ENCODE measurements at regions not wholly inside any gene's neighbourhood (a gene's known extent, or its start where the extent isn't known, plus 50 kb on each side); places are given as distances from the start of the nearest gene placed in this dataset.

DNA sequence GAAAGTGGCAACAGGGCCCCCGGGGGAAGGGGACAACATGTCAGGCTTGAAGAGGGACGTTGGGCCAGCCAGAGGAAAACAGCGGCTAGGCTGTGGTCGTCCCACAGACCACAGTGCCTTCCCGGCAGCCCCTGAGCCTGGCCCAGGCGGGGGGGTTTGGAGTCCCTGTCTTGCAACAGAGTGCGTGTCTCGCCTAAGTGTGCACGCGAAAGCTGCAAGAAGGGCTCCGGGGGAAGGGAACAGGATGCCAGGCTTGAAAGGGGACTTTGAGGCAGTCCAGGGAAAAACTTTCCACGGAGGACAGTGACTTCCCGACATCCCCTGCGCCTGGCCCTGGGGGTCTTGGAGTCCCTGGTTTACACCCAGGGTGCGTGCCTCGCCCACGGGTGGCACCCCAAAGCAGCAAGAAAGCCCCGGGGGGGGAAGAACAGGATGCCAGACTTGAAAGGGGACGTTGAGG lies 157.5 kb upstream of the ALG10B start:
- Mint-ChIP-seq H3K9me3 (peaks cover 30% of the 10 kb centered on the region), H3K27ac (no peak overlapping the region), H3K4me1 (no peaks in the 10 kb centered on the region), H3K4me3 (no peak overlapping the region), H3K27me3 (ENCODE audit: low read depth) (peaks cover 5% of the 10 kb centered on the region), H3K36me3 (ENCODE audit: low read depth) (no peaks in the 10 kb centered on the region)
- TF ChIP-seq, protein P1, sequence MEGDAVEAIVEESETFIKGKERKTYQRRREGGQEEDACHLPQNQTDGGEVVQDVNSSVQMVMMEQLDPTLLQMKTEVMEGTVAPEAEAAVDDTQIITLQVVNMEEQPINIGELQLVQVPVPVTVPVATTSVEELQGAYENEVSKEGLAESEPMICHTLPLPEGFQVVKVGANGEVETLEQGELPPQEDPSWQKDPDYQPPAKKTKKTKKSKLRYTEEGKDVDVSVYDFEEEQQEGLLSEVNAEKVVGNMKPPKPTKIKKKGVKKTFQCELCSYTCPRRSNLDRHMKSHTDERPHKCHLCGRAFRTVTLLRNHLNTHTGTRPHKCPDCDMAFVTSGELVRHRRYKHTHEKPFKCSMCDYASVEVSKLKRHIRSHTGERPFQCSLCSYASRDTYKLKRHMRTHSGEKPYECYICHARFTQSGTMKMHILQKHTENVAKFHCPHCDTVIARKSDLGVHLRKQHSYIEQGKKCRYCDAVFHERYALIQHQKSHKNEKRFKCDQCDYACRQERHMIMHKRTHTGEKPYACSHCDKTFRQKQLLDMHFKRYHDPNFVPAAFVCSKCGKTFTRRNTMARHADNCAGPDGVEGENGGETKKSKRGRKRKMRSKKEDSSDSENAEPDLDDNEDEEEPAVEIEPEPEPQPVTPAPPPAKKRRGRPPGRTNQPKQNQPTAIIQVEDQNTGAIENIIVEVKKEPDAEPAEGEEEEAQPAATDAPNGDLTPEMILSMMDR (IDR thresholded peaks at IDR 0.05; ENCODE audit: unreplicated experiment in 3 of 3), result no peak

DNA sequence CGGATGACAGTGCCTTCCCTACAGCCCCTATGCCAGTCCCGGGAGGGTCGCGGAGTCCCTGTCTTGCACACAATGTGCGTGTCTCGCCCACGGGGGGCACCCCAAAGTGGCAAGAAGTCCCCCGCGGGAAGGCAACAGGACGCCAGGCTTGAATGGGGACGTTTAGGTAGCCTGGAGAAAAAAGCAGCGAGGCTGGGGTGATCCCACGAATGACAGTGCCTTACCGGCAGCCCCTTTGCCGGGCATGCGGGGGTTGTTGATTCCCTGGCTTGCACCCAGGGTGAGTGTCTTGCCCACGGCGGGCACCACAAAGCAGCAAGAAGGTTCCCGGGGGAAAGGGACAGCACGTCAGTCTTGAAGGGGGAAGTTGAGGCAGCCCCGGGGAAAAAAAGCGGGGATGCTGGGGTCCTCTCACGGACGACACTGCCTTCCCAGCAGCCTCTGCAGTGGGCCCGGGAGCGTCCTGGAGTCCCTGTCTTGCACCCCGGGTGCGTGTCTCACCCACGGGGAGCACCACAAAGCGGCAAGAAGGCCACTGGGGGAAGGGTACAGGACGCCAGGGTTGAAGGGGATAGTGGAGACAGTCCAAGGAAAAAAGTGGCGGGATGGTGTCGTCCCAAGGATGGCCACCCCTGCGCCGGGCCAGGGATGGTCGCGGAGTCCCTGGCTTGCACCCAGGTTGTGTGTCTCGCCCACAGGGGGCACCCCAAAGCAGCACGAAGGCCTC lies 156.8 kb upstream of the ALG10B start:
- Mint-ChIP-seq H3K4me3 (no peak overlapping the region), H3K27ac (no peak overlapping the region), H3K36me3 (ENCODE audit: low read depth) (no peaks in the 10 kb centered on the region), H3K4me1 (no peaks in the 10 kb centered on the region), H3K9me3 (peaks cover 35% of the 10 kb centered on the region), H3K27me3 (ENCODE audit: low read depth) (peaks cover 5% of the 10 kb centered on the region)
- TF ChIP-seq, protein P1 (IDR thresholded peaks at IDR 0.05; ENCODE audit: unreplicated experiment in 3 of 3), result no peak

DNA sequence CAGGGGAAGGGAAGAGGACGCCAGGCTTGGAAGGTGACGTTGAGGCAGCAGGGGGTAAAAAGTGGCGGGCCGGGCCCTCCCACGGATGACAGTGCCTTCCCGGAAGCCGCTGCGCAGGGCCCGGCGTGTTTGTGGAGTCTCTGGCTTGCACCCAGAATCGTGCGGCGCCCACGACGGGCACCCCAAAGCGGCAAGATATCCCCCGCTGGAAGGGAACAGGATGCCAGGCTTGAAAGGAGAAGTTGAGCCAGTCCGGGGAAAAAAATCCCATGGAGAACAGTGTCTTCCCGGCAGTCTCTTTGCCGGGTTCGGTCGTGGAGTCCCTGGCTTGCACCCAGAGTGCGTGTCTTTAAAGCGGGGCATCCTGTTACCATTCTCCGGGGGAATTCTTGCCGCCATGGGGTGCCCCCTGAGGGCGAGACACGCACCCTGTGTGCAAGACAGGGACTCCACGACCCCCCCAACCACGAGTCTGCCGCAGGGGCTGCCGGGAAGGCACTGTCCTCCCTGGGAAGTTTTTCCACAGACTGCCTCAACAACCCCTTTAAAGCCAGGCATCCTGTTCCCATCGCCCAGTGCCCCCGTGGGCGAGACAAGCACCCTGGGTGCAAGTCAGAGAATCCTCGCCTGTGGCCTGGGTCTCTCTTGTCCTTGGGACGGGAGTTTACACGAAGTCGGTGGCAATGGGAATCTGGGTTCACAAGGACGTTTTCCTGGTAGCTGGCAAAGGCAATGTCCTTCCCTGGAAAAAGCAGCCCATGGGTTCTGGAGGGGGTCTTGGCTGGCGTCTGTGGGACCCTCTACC lies 156.1 kb upstream of the ALG10B start:
- Mint-ChIP-seq H3K9me3 (peaks cover 34% of the 10 kb centered on the region), H3K36me3 (ENCODE audit: low read depth) (no peaks in the 10 kb centered on the region), H3K27me3 (ENCODE audit: low read depth) (no peaks in the 10 kb centered on the region), H3K4me3 (no peak overlapping the region), H3K27ac (no peak overlapping the region), H3K4me1 (no peaks in the 10 kb centered on the region)
- TF ChIP-seq, protein P1 (IDR thresholded peaks at IDR 0.05; ENCODE audit: unreplicated experiment in 3 of 3), result no peak

DNA sequence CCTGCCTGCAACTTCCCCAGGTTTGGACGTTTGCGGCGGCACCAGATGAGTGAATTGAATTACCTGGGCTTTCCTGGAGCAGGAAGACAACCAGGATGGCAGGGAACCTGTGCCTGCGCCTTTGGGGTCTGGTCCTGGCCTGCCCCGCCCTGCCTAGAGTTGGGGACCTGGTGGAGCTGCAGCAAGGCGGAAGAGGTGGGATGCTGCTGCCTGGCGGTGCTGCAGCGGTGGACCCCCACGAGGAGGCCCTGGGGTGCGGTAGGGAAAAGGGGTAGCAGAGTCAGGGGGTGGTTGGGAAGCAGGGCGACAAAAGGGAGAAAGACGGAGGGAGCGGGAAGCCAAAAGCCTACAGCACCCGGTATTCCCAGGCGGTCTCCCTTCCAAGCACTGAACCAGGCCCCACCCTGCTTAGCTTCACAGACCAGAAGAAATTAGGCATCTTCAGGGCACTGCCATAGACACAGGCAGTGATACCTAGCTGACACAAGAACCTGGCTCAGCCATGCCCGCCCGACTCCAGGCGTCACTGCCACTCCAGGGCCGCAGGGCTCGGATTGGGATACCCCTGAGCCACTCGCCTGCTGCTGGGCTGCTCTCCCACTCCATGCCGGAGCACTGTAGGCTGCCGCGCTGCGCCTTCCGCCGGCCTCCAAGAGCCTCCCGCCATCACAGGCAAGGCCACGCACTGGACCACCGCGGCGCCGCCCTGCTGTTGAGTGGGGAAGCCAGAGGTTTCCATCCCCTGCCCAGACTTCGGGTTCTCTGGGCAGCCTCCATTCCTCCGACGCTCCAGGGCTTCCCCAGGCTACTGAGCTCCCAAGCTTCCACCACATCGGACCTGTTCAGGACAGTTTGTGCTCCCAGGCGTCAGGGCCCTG lies 155.2 kb upstream of the ALG10B start:
- peaks cover 32% of the 10 kb centered on the region for H3K9me3 Mint-ChIP-seq

DNA sequence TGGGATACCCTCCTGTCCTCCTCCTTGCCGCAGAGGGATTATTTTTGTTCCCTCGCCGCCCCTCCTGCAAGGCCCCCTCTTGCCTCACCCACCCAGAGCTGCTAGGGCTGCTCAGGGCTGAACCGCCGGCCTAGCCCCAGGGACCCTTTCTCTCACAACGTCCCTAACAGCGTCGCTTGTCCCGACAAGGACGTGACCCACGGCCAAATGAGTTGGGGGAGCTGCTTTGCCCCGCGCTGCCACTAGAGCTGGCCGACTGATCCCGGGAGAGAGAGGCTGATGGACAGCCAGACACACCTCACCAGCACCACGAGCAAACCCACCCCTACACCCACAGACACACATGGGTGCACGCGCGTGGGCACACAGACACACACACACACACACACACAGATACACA lies 154.6 kb upstream of the ALG10B start:
- Mint-ChIP-seq H3K4me3 (no peak overlapping the region), H3K36me3 (ENCODE audit: low read depth) (no peaks in the 10 kb centered on the region), H3K9me3 (peaks cover 34% of the 10 kb centered on the region), H3K4me1 (no peaks in the 10 kb centered on the region), H3K27ac (no peak overlapping the region), H3K27me3 (ENCODE audit: low read depth) (no peaks in the 10 kb centered on the region)
- TF ChIP-seq, protein P1 (IDR thresholded peaks at IDR 0.05; ENCODE audit: unreplicated experiment in 3 of 3), result no peak

More for the DNA sequence above, 155.2 kb upstream of the ALG10B start:
- H3K27ac Mint-ChIP-seq, result no peak overlapping the region
- no peak overlapping the region for H3K4me3 Mint-ChIP-seq
- H3K27me3 Mint-ChIP-seq (ENCODE audit: low read depth), result no peaks in the 10 kb centered on the region
- no peaks in the 10 kb centered on the region for H3K36me3 Mint-ChIP-seq (ENCODE audit: low read depth)
- TF ChIP-seq, protein P1 (IDR thresholded peaks at IDR 0.05; ENCODE audit: unreplicated experiment in 3 of 3), result no peak
- no peaks in the 10 kb centered on the region for H3K4me1 Mint-ChIP-seq

All from nephron (organoid).